Hematopoietic multipotent progenitor cell treated with erythropoietin and hydrocortisone succinate and interleukin-3 and kit ligand, for 4 days (in vitro differentiated cells): ENCODE measurements at regions not wholly inside any gene's neighbourhood (a gene's known extent, or its start where the extent isn't known, plus 50 kb on each side); places are given as distances from the start of the nearest gene placed in this dataset.
A peak's percentile ranks its signal among the peaks of the same experiment; 100 is the strongest.

ENCODE experiments used
- DNase-seq: peaks from one replicate; pipeline ENCODE4 v3.0.0-alpha.2; 2015

DNA sequence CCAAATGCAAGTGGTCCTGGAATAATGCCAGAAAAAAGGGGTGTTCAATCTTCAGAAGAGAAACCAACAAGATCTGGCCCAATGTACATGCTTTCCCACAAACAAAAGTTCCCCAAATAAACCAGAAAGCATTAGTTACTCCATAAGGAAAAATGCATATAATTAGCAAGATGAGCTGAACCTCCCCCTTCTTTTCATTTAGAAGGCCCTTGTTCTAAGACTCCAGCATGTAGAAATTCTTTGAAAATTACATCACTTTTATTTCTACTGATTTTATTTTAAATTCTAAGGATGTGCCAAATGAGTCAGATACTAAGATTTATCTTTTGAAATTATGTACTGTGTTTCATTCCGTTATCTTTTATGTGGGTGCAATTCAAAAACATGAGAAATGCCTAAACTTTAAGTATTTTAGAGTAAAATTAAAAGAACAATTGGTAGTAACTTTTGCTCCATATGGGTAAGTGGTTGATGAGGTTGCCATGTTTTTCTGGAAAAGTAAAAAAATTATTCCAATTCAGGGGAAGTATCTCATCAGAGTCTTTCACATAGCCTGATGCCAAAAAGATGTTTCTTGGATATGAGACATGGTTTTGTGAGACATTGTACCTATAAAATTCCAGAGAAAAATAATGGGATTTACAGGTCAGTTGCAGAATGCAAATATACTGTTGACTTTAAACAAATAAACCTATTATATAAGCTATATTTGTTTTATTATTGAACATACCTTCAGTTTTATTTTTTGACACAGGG is 106.5 kb upstream of the CCDC112 start:
- no peak for DNase-seq

DNA sequence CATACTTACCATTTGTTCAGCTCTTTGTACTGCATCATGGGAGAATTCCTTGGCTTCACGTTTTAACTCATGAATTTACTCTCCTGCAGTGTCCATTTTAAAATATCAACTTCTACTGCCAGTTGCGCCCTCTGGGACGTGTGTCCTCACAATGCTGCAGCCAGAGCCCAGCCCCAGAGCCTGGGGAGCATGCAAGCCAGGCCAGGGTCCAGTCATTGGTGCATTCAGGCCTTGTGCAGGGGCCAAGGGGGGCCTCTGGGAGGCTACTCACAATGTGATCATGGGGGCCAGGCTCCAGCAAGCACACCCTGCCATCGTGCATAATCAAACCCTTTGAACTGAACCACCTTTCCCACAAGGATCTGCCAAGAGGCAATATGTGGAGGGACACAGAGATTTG is 105.6 kb upstream of the CCDC112 start:
- DNase-seq = no peak

DNA sequence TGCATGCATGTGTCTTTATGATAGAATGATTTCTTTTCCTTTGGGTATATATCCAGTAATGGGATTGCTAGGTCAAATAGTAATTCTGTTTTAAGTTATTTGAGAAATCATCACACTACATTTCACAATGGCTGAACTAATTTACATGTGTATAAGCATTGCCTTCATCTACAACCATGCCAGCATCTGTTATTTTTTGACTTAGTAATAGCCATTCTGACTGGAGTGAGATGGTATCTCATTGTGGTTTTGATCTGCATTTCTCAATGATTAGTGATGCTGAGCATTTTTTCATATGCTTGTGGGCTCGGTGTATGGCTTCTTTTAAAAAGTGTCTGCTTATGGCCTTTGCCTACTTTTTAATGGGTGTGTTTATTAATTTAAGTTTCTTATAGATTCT is 102.3 kb upstream of the CCDC112 start:
- DNase-seq = peak; percentile 14

DNA sequence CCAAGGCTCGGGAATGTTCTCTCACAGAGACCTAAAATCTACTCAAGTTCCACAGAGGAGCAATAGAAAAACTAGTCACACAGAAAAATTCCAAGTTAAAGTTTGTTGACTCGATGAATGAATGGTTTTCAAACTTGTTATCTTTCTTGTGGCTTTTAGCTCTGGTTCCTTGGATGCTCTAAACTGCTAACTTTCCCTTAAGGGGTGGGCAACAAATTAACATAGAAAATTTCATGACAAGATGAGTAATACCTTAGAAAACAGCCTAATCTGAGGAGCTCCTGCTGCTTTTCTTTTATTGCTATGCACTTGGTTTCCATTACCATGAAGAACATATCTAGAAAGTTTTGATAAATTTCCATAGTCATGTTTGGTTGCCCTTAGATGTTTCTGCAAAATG is 100.2 kb upstream of the CCDC112 start:
- no peak for DNase-seq

GRCh38 chr5:115396081-115396480 is 99.6 kb upstream of the CCDC112 start:
- DNase-seq = no peak

DNA sequence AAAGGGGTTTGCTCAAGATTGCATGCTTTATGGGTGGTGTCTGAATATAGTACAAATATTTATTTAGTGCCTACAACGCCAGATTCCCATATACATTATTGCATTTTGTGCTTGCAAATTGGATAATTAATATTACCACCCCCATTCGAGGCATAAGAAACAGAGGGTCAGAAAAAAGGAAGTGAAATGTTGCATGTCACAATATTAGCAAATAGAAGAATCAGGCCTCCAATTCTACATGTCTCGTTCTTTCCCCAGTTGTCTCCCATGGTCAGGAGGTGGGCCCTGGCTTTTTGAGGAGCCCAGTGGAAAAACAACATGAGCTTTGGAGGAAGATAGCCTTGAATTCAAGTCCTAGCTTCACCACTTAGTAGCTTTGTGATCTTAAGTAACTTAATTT is 98.1 kb upstream of the CCDC112 start:
- DNase-seq = no peak

DNA sequence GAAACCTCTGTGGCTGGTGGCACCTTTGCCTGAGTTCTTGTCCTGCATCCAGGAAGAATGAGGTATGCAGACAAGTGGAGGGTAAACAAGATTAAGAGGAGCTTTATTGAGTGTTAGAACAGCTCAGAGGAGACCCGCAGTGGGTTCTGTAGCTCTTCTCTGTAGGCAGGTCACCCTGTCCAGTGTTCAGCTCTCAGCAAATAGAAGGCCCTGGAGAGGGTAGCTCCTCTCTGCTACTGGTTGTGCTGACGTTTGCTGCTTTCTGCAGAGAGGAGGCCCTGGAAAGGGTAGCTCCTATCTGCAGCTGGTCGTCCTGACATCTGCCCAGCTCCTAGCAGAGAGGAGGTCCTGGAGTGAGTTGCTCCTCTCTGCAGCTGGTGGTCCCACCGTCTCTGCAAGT is 96.8 kb upstream of the CCDC112 start:
- no peak for DNase-seq

- no peak for DNase-seq
Observed at GRCh38 chr5:115392611-115393010, 96.2 kb upstream of the CCDC112 start.

- no peak for DNase-seq
Observed at GRCh38 chr5:115391780-115392179, 95.3 kb upstream of the CCDC112 start.

DNA sequence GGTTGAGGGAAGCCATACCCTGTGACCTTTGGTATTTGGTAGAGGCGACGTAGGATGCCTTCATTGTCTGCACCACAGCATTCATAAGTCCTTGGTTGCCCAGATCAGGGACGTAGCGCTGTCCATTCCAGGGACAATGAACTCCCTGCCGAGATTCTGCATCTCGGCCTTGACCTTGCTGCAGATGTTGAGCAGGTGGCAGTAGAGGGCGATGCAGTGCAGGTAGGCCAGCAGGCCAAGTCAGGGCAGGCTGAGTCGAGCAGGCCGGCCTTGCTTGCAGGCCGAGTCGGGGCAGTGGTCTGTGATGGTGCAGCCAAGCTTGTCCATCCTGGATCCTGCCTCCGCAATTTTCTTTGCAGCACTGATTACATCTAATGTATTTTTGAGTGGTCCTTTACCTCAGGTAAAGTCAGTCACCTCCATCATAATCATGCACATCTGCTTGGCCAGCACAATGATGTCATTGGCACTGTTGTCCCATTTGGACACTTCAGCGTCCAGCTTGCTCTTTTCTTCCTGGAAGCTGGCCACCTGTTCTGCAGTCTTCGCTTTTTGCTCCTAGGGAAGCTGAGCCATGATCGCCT is 93.4 kb upstream of the CCDC112 start:
- peak; percentile 9 for DNase-seq

DNA sequence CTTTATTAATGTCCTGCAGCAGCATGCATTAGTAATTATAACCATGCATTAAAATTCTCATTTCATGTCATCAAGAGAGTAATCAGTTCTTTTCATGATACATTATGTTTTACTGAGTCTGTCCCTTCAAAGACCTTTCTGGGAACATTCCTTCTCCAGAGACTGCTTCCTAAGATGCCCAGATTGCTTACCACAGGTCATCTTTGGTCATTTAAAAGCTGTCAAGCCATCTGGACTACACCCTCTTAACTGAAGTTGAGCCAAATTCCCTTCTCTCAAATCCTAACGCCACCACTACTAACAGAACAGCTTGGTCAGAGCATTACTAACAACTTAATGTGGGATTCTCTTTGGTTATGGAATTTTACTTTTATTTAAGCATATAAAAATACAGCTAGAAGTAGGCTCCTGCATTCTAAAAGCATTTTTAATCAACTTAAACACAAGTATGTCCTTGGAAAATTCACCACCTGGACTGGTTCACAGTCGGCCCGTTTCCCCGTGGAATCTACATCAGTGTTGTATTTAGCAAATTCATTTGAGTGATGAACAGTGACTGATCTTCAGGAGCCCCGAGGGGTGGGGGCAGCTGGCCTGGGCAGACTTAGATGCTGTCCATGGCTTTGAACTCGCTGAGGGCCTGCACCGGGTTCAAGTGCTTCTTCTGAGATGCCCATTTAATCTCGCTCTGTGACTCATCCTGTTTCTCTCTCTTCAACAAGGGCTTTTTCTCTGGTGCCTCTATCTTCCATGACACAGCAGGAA is 92.8 kb upstream of the CCDC112 start:
- no peak for DNase-seq

GRCh38 chr5:115388240-115388639 is 91.8 kb upstream of the CCDC112 start:
- no peak for DNase-seq

GRCh38 chr5:115387816-115388215 is 91.4 kb upstream of the CCDC112 start:
- no peak for DNase-seq

GRCh38 chr5:115386657-115387056 is 90.2 kb upstream of the CCDC112 start:
- no peak for DNase-seq

DNA sequence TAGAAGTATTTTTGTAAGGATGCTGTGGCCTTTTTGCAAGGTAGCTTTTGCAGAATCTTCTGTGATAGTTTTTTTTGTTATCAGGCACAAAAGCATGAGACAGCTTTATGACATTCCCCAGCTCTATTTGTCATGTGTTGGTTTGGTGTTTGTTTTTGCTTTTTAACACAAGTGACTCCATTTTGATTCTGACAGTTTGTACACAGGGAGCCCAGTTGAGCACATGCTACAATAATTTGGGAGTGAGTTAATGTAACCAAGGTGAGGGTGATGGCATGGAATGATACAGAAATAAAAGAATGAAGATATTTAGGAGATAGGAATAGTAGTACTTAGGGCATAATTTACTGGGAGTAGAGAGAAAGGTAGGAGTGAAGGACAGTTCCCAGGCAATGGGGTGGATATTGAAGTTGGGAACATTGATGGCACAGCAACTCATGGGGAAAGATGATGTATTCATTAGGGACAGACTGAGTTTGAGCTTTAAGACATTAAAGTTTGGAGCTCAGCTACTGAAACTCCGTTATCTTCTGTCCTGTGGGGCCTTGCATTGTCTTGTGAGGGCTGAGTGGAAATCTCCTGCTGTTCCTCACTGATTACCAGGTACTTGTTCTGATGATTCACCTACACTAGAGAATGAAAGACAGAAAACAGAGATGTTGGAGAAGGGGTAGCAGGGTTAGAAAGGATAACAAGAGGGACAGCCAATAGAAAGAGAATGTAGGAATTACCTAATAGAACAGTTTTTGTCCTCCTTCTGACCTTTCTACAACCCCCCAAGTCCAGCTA is 88.3 kb upstream of the CCDC112 start:
- DNase-seq = no peak

GRCh38 chr5:115382989-115383388 is 86.5 kb upstream of the CCDC112 start:
- no peak for DNase-seq

- DNase-seq = no peak
Observed at GRCh38 chr5:115381911-115382662, 85.6 kb upstream of the CCDC112 start.

GRCh38 chr5:115379622-115380344 is 83.3 kb upstream of the CCDC112 start:
- no peak for DNase-seq

DNA sequence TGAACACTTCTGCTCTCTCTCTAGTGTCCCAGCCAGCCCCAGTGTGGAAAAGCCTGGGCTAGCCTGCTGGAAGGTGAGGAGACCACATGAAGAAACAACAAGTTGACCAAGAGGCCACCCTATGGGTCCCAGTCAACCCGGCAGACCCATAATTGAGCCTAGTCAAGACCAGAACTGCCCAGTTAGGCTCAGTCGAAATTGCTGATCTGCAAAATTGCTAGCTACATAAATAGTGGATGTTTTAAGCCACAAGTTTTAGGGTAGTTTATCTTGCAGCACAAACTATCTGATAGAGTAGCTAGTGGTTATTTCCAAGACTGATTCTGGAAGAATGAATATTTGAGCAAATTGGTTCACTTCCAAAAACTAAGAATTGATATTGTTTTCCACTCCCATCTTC is 82.3 kb upstream of the CCDC112 start:
- no peak for DNase-seq

DNA sequence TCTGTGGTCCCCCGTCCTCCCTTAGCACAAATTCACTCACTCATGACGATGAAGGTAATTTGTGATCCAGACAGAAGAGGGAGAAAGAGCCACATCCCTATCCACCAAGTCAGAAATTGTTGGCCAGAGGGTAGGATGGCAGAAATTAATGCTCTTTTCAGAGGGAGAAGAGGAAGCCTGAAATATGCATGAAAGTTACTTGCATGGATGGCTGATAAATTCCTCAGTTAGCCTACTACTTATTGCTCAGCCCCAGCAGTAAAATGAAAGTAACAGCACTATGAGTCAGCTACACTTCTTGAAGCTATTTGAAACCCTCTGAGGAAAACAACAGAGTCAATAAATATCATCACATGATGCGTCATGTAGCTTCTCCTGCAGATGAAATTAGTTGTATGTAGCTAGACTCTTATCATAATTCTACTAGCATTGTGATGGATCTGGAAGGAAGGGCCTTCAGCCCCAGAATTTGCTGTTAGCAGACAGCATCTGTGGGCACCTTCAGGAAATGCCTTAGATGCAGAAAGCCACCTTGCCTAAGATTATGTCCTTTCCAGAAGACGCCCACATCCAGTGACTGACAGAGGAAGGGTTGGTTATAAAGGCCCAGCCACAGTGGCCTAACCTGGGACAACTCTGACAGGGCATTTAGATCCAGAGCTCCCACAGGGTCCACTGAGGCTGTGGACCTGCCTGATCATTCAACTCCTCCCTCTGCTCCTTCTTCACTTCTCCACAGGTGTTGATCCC is 81.2 kb upstream of the CCDC112 start:
- DNase-seq = no peak

- DNase-seq = no peak
Observed at GRCh38 chr5:115375893-115376292, 79.4 kb upstream of the CCDC112 start.
